ENCODE measurements at regions not wholly inside any gene's neighbourhood (a gene's known extent, or its start where the extent isn't known, plus 50 kb on each side); places are given as distances from the start of the nearest gene placed in this dataset.

DNA sequence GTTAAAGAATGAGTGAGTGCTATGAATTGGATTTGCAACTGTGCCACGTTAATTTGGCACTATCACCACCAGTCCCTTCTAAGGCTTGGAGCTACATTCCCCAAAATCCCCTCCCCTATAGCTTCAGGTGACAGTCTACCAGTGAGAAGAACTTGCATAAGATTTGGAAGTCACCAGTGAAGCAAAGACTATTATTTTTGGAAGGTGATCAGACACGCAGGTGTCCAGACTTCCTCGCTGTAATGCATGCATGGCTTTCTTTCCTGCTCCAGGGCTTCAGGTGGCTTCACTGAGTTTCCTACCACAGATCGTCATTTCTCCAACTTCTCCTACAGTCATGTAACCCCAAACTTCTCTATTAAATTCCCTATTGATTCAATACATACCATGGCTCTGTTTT, 61.4 kb downstream of the SLC41A2 start:
- Histone ChIP-seq H3K9me2 (ENCODE audit: low read depth, low read length) (no peaks in the 10 kb centered on the region), H3K4me1 (ENCODE audit: insufficient read depth, low read length, severe bottlenecking) (no peaks in the 10 kb centered on the region), H3K4me2 (ENCODE audit: low read length) (no peak overlapping the region), H3K36me3 (ENCODE audit: insufficient read depth, low read length) (no peaks in the 10 kb centered on the region), H3K9me3 (ENCODE audit: low read length) (no peaks in the 10 kb centered on the region), H4K20me1 (ENCODE audit: insufficient read depth, low read length) (no peaks in the 10 kb centered on the region), H3F3A (ENCODE audit: insufficient read depth, low read length) (no peaks in the 10 kb centered on the region), H3K4me3 (ENCODE audit: low read depth, low read length, poor library complexity, severe bottlenecking) (no peak overlapping the region), H3K79me2 (ENCODE audit: insufficient read depth, low read length) (no peaks in the 10 kb centered on the region), H3K9ac (ENCODE audit: low read length) (no peak overlapping the region), H3K27ac (ENCODE audit: low read depth, low read length, poor library complexity, severe bottlenecking) (no peak overlapping the region), H2AFZ (ENCODE audit: low read length) (no peak overlapping the region), H3K27me3 (ENCODE audit: insufficient read depth, low read length) (no peaks in the 10 kb centered on the region)
- TF ChIP-seq, protein P1, sequence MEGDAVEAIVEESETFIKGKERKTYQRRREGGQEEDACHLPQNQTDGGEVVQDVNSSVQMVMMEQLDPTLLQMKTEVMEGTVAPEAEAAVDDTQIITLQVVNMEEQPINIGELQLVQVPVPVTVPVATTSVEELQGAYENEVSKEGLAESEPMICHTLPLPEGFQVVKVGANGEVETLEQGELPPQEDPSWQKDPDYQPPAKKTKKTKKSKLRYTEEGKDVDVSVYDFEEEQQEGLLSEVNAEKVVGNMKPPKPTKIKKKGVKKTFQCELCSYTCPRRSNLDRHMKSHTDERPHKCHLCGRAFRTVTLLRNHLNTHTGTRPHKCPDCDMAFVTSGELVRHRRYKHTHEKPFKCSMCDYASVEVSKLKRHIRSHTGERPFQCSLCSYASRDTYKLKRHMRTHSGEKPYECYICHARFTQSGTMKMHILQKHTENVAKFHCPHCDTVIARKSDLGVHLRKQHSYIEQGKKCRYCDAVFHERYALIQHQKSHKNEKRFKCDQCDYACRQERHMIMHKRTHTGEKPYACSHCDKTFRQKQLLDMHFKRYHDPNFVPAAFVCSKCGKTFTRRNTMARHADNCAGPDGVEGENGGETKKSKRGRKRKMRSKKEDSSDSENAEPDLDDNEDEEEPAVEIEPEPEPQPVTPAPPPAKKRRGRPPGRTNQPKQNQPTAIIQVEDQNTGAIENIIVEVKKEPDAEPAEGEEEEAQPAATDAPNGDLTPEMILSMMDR (IDR thresholded peaks at IDR 0.05; ENCODE audit: low read length): no peak
- no peak for TF ChIP-seq EZH2 (IDR thresholded peaks at IDR 0.05; ENCODE audit: borderline replicate concordance, low read length)

DNA sequence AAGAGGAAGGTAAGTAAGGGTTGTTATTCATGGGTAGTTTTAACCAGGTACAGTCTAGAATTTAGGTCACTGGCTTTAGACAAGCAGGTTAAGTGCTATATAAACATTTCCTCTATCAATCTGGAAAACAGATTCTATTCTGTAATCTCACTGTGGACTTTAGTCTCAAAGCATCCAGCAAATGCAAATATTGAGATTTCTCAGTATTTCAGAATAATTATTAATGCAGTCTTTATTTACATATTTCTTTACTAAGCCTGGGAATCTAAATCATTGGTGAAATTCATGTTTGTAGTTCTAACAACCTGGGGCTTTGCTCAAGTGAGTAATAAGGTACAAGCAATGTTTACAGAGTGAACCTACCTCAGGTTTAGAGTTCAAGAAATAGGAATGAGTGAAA, 61.9 kb downstream of the SLC41A2 start:
- no peaks in the 10 kb centered on the region for H3K9me2 ChIP-seq (ENCODE audit: low read depth, low read length)

DNA sequence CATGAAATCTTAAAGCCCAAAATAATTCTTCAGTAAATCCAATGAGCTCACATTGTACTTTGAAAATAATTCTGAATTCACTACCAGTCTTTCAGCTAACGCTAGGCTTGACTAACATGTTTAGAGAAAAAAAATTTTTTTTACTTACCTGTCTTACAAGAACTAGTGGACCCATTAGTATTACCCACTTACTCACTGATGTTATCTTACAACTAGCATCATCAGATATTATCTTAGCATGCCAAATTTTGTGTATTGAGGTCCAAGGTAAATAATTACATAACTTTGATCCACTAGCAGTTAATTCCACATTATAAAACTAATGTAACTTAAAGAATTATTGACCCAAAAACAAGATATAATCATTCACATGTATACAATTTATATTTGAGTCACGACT, 62.7 kb downstream of the SLC41A2 start:
- H3K27ac ChIP-seq (ENCODE audit: low read depth, low read length, poor library complexity, severe bottlenecking): no peak overlapping the region
- no peaks in the 10 kb centered on the region for H3K27me3 ChIP-seq (ENCODE audit: insufficient read depth, low read length)
- H3K4me2 ChIP-seq (ENCODE audit: low read length): no peak overlapping the region
- no peaks in the 10 kb centered on the region for H3K9me2 ChIP-seq (ENCODE audit: low read depth, low read length)
- H3K9ac ChIP-seq (ENCODE audit: low read length): no peak overlapping the region
- no peaks in the 10 kb centered on the region for H3F3A ChIP-seq (ENCODE audit: insufficient read depth, low read length)
- peaks cover 5% of the 10 kb centered on the region for H3K4me1 ChIP-seq (ENCODE audit: insufficient read depth, low read length, severe bottlenecking)
- no peaks in the 10 kb centered on the region for H4K20me1 ChIP-seq (ENCODE audit: insufficient read depth, low read length)
- H2AFZ ChIP-seq (ENCODE audit: low read length): no peak overlapping the region
- no peaks in the 10 kb centered on the region for H3K79me2 ChIP-seq (ENCODE audit: insufficient read depth, low read length)
- no peaks in the 10 kb centered on the region for H3K36me3 ChIP-seq (ENCODE audit: insufficient read depth, low read length)
- TF ChIP-seq, protein P1 (IDR thresholded peaks at IDR 0.05; ENCODE audit: low read length): no peak
- TF ChIP-seq EZH2 (IDR thresholded peaks at IDR 0.05; ENCODE audit: borderline replicate concordance, low read length): no peak
- H3K9me3 ChIP-seq (ENCODE audit: low read length): no peaks in the 10 kb centered on the region
- no peak overlapping the region for H3K4me3 ChIP-seq (ENCODE audit: low read depth, low read length, poor library complexity, severe bottlenecking)

More for the DNA sequence above, 61.9 kb downstream of the SLC41A2 start:
- TF ChIP-seq, protein P1 (IDR thresholded peaks at IDR 0.05; ENCODE audit: low read length): no peak
- no peak for TF ChIP-seq EZH2 (IDR thresholded peaks at IDR 0.05; ENCODE audit: borderline replicate concordance, low read length)
- Histone ChIP-seq H3K36me3 (ENCODE audit: insufficient read depth, low read length) (no peaks in the 10 kb centered on the region), H3K27ac (ENCODE audit: low read depth, low read length, poor library complexity, severe bottlenecking) (no peak overlapping the region), H3K4me3 (ENCODE audit: low read depth, low read length, poor library complexity, severe bottlenecking) (no peak overlapping the region), H3F3A (ENCODE audit: insufficient read depth, low read length) (no peaks in the 10 kb centered on the region), H3K9ac (ENCODE audit: low read length) (no peak overlapping the region), H3K27me3 (ENCODE audit: insufficient read depth, low read length) (no peaks in the 10 kb centered on the region), H3K9me3 (ENCODE audit: low read length) (no peaks in the 10 kb centered on the region), H3K4me2 (ENCODE audit: low read length) (no peak overlapping the region), H4K20me1 (ENCODE audit: insufficient read depth, low read length) (no peaks in the 10 kb centered on the region), H2AFZ (ENCODE audit: low read length) (no peak overlapping the region), H3K4me1 (ENCODE audit: insufficient read depth, low read length, severe bottlenecking) (no peaks in the 10 kb centered on the region), H3K79me2 (ENCODE audit: insufficient read depth, low read length) (no peaks in the 10 kb centered on the region)

Measured in OCI-LY1 (cell line).